NCI-H2227 treated with DMSO at 0.1 percent for 48 hours (cell line): ENCODE measurements at regions not wholly inside any gene's neighbourhood (a gene's known extent, or its start where the extent isn't known, plus 50 kb on each side); places are given as distances from the start of the nearest gene placed in this dataset.
A peak's percentile ranks its signal among the peaks of the same experiment; 100 is the strongest.
"Not testable (repeated sequence)": the region's sequence is repeated elsewhere in the genome, so short reads cannot be mapped to it uniquely, and the experiment has no call there.

Experiments
- DNase-seq: peaks from one replicate; lab custom pipeline; 2025; lab: John Stamatoyannopoulos, UW

GRCh38 chr4:19514276-19515070, 737.2 kb upstream of the SLIT2 start:
- no peak for DNase-seq

- peak; percentile 31 for DNase-seq
Measured at GRCh38 chr4:19512086-19512485, 739.6 kb upstream of the SLIT2 start.

- DNase-seq = no peak
Measured at GRCh38 chr4:19510993-19511392, 740.7 kb upstream of the SLIT2 start.

- no peak for DNase-seq
Measured at GRCh38 chr4:19508442-19508841, 743.3 kb upstream of the SLIT2 start.

GRCh38 chr4:19497705-19498104, 754.0 kb upstream of the SLIT2 start:
- no peak for DNase-seq

GRCh38 chr4:19496756-19497155, 754.9 kb upstream of the SLIT2 start:
- DNase-seq = no peak

- DNase-seq = no peak
Measured at GRCh38 chr4:19494961-19495360, 756.7 kb upstream of the SLIT2 start.

- DNase-seq = no peak
Measured at GRCh38 chr4:19492606-19493005, 759.1 kb upstream of the SLIT2 start.

GRCh38 chr4:19486400-19486799, 765.3 kb upstream of the SLIT2 start:
- DNase-seq = peak; percentile 11

GRCh38 chr4:19478791-19479190, 772.9 kb upstream of the SLIT2 start:
- no peak for DNase-seq

GRCh38 chr4:19473569-19473968, 778.1 kb upstream of the SLIT2 start:
- DNase-seq = no peak

GRCh38 chr4:19472666-19473065, 779.0 kb upstream of the SLIT2 start:
- no peak for DNase-seq

- not testable (repeated sequence) for DNase-seq
Measured at GRCh38 chr4:19470001-19470400, 781.7 kb upstream of the SLIT2 start.

- DNase-seq = no peak
Measured at GRCh38 chr4:19462117-19462516, 789.6 kb upstream of the SLIT2 start.

GRCh38 chr4:19455850-19456602, 795.7 kb upstream of the SLIT2 start:
- peak; percentile 55 for DNase-seq

GRCh38 chr4:19455196-19455595, 796.5 kb upstream of the SLIT2 start:
- peak; percentile 39 for DNase-seq

- no peak for DNase-seq
Measured at GRCh38 chr4:19438233-19438632, 813.5 kb upstream of the SLIT2 start.

- no peak for DNase-seq
Measured at GRCh38 chr4:19437008-19437407, 814.7 kb upstream of the SLIT2 start.

- no peak for DNase-seq
Measured at GRCh38 chr4:19429684-19430083, 822.0 kb upstream of the SLIT2 start.

GRCh38 chr4:19425146-19425545, 826.6 kb upstream of the SLIT2 start:
- DNase-seq = no peak

- DNase-seq = no peak
Measured at GRCh38 chr4:19417256-19417655, 834.4 kb upstream of the SLIT2 start.

GRCh38 chr4:19416146-19416545, 835.6 kb upstream of the SLIT2 start:
- DNase-seq = no peak

- DNase-seq = no peak
Measured at GRCh38 chr4:19408490-19408889, 843.2 kb upstream of the SLIT2 start.
